Uterus (tissue), 2 donors: ENCODE measurements at regions not wholly inside any gene's neighbourhood (a gene's known extent, or its start where the extent isn't known, plus 50 kb on each side); places are given as distances from the start of the nearest gene placed in this dataset.

Experiments used
- POLR2A ChIP-seq, 2 donors: fragments of 450-650 bp; IDR thresholded peaks; one replicate each; pipeline ENCODE4 v1.6.1; 2016; ENCODE audit warnings: antibody characterized with exemption in 2 of 2, mild to moderate bottlenecking in 1 of 2, moderate library complexity in 1 of 2
- TF ChIP-seq, protein P1 (sequence below), 4 experiments: fragments of 200-600 bp in 2 of 4; fragments of 450-650 bp in 2 of 4; sonication (generic) in 2 of 4; IDR thresholded peaks; one replicate each; pipeline ENCODE4 v1.5.1; 2016 to 2019; ENCODE audit warnings: antibody characterized with exemption in 4 of 4, mild to moderate bottlenecking in 2 of 4, moderate library complexity in 1 of 4

DNA sequence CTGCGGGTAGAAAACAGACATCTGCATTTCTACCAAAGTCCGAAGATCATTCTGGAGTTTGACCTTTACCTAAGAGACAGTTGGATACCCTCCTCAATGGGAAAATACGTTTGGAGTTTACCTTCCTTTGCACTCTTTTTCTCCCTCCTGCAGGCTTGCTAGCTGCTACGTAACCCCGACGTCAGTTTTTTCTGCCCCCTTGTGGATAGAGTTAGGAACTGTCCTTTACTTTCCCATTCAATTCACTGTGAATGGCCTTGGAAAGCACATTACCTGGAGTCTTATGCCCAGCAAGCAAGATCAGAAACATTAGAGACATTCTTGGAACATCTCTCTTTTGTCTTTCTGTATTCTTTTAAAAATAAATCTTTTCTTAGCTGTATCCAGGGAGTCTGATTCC, 250.7 kb downstream of the NAP1L3 start:
- TF ChIP-seq, protein P1, sequence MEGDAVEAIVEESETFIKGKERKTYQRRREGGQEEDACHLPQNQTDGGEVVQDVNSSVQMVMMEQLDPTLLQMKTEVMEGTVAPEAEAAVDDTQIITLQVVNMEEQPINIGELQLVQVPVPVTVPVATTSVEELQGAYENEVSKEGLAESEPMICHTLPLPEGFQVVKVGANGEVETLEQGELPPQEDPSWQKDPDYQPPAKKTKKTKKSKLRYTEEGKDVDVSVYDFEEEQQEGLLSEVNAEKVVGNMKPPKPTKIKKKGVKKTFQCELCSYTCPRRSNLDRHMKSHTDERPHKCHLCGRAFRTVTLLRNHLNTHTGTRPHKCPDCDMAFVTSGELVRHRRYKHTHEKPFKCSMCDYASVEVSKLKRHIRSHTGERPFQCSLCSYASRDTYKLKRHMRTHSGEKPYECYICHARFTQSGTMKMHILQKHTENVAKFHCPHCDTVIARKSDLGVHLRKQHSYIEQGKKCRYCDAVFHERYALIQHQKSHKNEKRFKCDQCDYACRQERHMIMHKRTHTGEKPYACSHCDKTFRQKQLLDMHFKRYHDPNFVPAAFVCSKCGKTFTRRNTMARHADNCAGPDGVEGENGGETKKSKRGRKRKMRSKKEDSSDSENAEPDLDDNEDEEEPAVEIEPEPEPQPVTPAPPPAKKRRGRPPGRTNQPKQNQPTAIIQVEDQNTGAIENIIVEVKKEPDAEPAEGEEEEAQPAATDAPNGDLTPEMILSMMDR (IDR thresholded peaks at IDR 0.05) = peak; percentile 14 to 19 (median 18)
- TF ChIP-seq POLR2A (IDR thresholded peaks at IDR 0.05) = no peak
